Activated CD4-positive, alpha-beta T cell treated with anti-CD3 and anti-CD28 coated beads, Interleukin-2, amount 10 ng/mL, durations not matched to agents 7 days and 5 days (primary cell): ENCODE measurements at regions not wholly inside any gene's neighbourhood (a gene's known extent, or its start where the extent isn't known, plus 50 kb on each side); places are given as distances from the start of the nearest gene placed in this dataset.

ENCODE experiments used
- CTCF ChIA-PET: fragments of 350-600 bp; sonication (Branson Sonifier 250); formaldehyde crosslinking; loops from one replicate; lab custom pipeline; 2021; ENCODE audit warnings: antibody characterized with exemption; lab: Charles Lee
- POLR2A ChIA-PET: fragments of 350-600 bp; sonication (Branson Sonifier 250); formaldehyde crosslinking; loops from one replicate; lab custom pipeline; 2021; ENCODE audit warnings: antibody characterized with exemption; lab: Charles Lee
- DNase-seq: peaks from one replicate; pipeline ENCODE4 v3.0.0-alpha.2; 2020
- H3K27ac Mint-ChIP-seq: one replicate; pipeline ENCODE4 v1.8.0; 2021; ENCODE audit warnings: mild to moderate bottlenecking, moderate library complexity, mixed read lengths
- H3K27me3 Mint-ChIP-seq: one replicate; pipeline ENCODE4 v1.8.0; 2021; ENCODE audit warnings: mixed read lengths
- H3K36me3 Mint-ChIP-seq: one replicate; pipeline ENCODE4 v1.8.0; 2021; ENCODE audit warnings: low read depth, mixed read lengths
- H3K4me1 Mint-ChIP-seq: one replicate; pipeline ENCODE4 v1.8.0; 2021; ENCODE audit warnings: mixed read lengths
- H3K4me3 Mint-ChIP-seq: one replicate; pipeline ENCODE4 v1.8.0; 2021; ENCODE audit warnings: mild to moderate bottlenecking, moderate library complexity, mixed read lengths
- H3K9me3 Mint-ChIP-seq: one replicate; pipeline ENCODE4 v1.8.0; 2021; ENCODE audit warnings: mixed read lengths

DNA sequence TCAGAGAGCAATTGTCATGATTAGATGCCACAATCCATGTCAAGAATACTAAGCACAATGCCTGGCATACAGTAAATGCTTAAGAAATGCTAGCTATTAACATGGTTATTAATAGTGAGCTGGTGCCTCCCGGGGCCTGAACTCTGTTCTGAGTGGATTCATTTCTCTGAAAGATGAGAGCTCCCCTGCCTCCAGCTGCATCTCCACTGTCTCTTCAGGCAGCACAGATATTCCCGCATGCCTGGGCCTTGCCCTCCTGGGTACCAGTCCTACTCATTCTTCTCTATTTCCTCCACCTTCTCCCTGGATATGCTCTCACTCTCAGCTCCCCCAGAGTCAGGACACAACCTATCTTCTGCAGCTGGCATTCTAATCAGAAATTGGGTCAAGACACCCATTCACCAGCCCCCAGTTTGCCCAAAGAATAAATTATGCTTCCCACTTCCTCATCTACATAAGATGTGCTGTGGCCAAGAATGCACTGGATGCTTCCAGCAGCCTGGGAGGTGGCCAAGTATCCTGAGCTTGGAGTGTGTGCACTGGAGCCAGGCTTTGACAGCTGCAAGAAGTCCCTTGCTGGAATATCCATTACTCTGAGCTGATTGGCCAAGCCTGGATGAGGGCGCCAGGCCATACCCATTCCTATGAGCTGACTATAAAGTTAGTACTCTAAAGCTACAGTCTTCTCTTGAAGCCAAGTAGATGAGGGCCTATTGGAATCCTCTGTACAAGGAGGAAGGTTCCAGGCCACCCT, 669.0 kb downstream of the ACTL7B start:
- Mint-ChIP-seq H3K27me3 (no peaks in the 10 kb centered on the region), H3K27ac (no peak overlapping the region), H3K36me3 (no peaks in the 10 kb centered on the region), H3K4me1 (no peaks in the 10 kb centered on the region), H3K9me3 (no peaks in the 10 kb centered on the region), H3K4me3 (no peak overlapping the region)
- no peak for DNase-seq
- CTCF ChIA-PET: no interaction called here
- POLR2A ChIA-PET: no interaction called here

DNA sequence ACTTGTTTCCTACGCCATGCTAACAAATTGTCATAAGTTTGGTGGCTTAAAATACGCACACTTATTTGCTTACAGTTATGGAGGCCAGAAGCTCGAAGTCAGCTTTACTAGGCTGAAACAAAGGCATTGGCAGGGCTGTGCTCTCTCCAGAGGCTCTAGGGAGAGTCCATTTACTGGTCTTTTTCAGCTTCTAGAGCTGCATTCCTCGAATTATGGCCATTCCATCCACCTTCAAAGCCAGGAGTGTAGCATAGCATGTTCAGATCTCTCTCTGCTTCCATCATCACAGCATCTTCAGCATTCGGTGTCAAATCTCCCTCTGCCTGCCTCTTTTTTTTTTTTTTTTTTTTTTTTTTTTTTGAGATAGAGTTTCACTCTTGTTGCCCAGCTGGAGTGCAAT, 670.2 kb downstream of the ACTL7B start:
- Mint-ChIP-seq H3K4me1 (no peaks in the 10 kb centered on the region), H3K9me3 (no peaks in the 10 kb centered on the region), H3K36me3 (no peaks in the 10 kb centered on the region), H3K4me3 (no peak overlapping the region), H3K27ac (no peak overlapping the region), H3K27me3 (no peaks in the 10 kb centered on the region)
- CTCF ChIA-PET: no interaction called here
- no peak for DNase-seq
- POLR2A ChIA-PET: no interaction called here

DNA sequence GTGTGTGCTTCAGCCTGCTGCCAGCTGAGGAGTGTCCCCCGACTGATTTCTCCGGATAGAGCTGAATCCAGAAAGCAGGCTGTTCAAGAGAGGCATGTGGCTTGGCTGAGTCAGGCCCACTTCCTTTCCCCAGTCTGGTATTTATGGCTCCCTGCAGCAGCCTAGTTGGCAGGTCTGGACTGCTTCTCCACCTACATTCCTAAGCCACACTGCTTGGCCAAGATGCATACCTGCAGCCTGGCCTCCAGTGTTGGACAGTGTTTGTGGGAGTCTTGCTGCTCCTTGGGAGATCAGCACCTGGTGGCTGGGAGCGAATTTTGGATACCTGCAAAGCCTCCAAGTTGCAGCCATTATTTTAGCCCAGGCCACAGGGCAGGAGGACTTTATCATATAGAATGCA, 670.8 kb downstream of the ACTL7B start:
- Mint-ChIP-seq H3K9me3 (no peaks in the 10 kb centered on the region), H3K36me3 (no peaks in the 10 kb centered on the region), H3K4me1 (no peaks in the 10 kb centered on the region), H3K27ac (no peak overlapping the region), H3K4me3 (no peak overlapping the region), H3K27me3 (no peaks in the 10 kb centered on the region)
- no peak for DNase-seq
- CTCF ChIA-PET: no interaction called here
- POLR2A ChIA-PET: no interaction called here

DNA sequence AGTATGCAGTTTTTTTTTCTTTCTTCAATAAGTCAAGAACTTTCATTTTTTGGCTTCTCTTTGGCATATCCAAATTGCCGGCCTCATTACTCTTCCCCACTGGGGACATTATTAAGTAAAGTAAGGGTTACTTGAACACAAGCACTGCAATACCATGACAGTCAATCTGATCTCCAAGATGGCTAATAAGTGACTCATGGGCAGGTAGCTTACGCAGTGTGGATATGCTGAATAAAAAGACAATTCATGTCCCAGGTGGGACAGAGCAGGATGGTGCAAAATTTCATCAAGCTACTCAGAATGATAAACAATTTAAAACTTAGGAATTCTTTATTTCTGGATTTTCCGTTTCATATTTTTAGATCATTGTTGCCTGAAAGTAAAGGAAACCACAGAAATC, 671.8 kb downstream of the ACTL7B start:
- Mint-ChIP-seq H3K36me3 (no peaks in the 10 kb centered on the region), H3K9me3 (no peaks in the 10 kb centered on the region), H3K4me3 (no peak overlapping the region), H3K27me3 (no peaks in the 10 kb centered on the region), H3K27ac (no peak overlapping the region), H3K4me1 (no peaks in the 10 kb centered on the region)
- POLR2A ChIA-PET: no interaction called here
- CTCF ChIA-PET: no interaction called here
- no peak for DNase-seq

DNA sequence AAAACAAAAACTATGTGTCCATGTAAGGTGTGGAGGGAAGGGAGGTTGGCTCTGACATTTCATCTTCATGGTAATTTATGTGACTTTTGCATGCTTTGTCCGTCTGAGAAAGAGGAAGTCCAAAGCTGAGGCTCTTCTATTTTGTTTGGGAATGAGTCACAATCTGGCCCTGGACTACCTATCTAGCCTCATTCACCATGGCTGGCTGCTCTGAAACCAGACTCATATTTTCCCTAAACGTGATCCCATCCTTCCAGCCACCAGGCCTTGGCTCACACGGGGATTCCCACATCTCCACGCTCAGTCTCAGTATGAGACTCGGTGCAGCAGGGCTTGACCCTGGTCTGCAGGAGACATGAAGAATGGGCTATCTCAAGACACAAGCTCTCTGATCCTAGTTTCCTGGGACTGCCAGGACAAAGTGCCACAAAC, 672.8 kb downstream of the ACTL7B start:
- CTCF ChIA-PET: no interaction called here
- POLR2A ChIA-PET: no interaction called here
- Mint-ChIP-seq H3K4me3 (no peak overlapping the region), H3K36me3 (no peaks in the 10 kb centered on the region), H3K9me3 (no peaks in the 10 kb centered on the region), H3K27ac (no peak overlapping the region), H3K4me1 (no peaks in the 10 kb centered on the region), H3K27me3 (no peaks in the 10 kb centered on the region)
- DNase-seq: no peak

DNA sequence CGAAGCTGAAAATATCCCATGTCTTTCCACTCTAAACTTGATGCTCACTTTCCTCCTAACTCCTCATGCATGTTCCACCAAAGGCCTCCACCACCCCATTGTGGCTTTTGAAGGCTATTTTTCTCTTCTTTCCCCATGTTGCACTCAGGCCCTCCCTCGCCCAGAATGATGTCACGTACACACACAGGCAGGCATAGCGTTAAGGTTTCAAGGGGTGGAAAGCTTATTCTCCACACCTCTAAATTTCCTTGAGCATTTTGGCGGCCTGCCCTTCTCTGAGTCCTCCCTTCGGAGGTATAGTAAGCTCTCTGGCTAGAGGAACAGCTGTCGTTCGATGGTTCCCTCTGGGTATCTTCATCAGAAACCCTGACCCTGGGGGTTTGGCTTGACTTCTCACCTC, 673.5 kb downstream of the ACTL7B start:
- ChIA-PET CTCF (no interaction called here), POLR2A (no interaction called here)
- Mint-ChIP-seq H3K27me3 (no peaks in the 10 kb centered on the region), H3K36me3 (no peaks in the 10 kb centered on the region), H3K4me3 (no peak overlapping the region), H3K9me3 (no peaks in the 10 kb centered on the region), H3K4me1 (no peaks in the 10 kb centered on the region), H3K27ac (no peak overlapping the region)
- no peak for DNase-seq

DNA sequence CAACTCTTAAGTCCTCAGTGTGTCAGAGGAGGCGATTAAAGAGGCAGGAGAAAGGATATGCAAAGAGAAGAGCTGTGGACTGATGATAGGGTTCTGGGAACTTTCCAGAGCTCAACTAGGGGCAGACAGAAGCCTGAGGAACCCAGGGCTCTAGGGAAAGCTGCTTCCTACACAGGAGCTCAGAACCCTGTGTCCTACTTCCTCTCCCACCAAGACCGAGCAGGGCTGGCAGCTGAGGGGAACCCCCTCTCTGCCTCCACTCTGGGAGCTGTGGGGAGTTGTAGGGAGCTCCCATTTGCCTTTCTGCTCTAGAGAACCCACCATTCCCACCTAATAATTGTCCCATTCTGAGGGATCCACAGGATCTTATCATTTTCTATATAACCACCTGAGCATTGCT, 674.3 kb downstream of the ACTL7B start:
- Mint-ChIP-seq H3K4me1 (no peaks in the 10 kb centered on the region), H3K36me3 (no peaks in the 10 kb centered on the region), H3K4me3 (no peak overlapping the region), H3K9me3 (no peaks in the 10 kb centered on the region), H3K27me3 (no peaks in the 10 kb centered on the region), H3K27ac (no peak overlapping the region)
- CTCF ChIA-PET: no interaction called here
- no peak for DNase-seq
- POLR2A ChIA-PET: no interaction called here

DNA sequence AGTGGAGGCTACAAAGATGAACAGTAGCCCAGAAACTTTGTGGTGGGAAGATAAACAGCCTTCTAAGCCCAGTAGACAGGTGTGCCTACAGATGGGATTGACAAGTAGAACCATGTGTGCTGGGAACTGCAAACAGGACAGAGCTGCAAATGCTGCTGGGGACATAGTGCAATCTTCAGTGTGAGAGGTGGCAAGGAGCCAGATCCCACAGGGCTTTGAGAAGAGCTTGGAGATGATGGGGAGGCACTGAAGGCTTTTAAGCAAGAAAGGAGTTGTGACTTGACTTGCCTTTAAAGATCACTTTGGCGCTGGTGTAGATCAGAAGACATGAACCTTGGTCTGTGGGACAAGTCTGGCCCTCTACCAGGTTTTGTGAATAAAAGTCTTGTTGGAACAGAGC, 675.2 kb downstream of the ACTL7B start:
- Mint-ChIP-seq H3K27ac (no peak overlapping the region), H3K4me1 (no peaks in the 10 kb centered on the region), H3K27me3 (no peaks in the 10 kb centered on the region), H3K9me3 (no peaks in the 10 kb centered on the region), H3K36me3 (no peaks in the 10 kb centered on the region), H3K4me3 (no peak overlapping the region)
- ChIA-PET CTCF (no interaction called here), POLR2A (no interaction called here)
- no peak for DNase-seq

DNA sequence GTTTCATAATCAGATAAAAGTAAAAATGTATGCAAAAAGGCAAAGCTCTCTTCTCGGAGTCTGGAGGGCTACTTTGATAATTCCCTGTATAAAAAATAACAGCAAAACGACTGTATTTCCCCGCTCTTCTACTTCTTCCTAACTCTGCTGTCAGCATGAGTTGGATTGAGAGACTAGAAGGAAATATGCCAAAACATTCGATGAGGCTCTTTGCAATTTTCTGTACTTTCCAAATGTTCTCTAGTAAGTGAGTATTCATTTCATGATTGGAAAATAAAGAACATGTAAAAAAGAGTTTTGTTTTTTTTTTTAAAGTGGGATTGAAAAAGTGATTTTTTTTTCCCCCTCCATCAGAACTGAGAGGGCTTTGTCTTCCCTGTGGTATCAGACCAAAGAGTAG, 677.5 kb downstream of the ACTL7B start:
- H3K27me3 Mint-ChIP-seq: no peaks in the 10 kb centered on the region
- no peaks in the 10 kb centered on the region for H3K36me3 Mint-ChIP-seq
- no peak for DNase-seq
- ChIA-PET CTCF (no interaction called here), POLR2A (no interaction called here)
- peaks cover 4% of the 10 kb centered on the region for H3K9me3 Mint-ChIP-seq
- no peaks in the 10 kb centered on the region for H3K4me1 Mint-ChIP-seq
- H3K4me3 Mint-ChIP-seq: no peak overlapping the region
- no peak overlapping the region for H3K27ac Mint-ChIP-seq

DNA sequence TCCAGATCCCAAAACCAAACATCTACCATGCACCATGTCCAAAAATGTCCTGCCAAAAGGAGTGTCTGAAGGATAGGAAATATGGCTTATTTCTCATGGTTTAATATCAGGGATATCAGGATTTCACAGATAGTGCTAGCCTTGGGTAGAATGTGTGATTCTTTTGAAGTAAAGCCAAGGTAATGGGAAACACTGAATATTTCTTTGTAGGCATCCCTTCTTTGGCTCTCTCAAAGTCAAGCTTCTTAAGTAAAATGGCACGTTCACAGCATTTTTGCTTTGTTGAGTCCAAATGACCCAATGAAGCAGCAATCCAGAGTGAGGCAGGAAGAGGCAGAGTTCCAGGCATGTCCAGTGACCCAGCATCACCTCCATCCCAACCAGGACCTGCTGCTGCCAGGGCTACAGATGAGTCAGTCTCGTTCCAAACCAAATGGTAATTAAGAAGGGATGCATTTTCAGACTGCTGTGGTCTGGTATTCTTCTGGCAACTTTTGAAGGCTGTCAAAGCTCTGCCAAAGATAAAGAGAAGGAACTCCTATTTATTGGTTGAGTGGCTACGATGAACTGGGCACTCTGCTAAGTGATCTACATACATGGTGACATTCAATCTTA, 678.8 kb upstream of the KLF4 start:
- DNase-seq: no peak
- no peak overlapping the region for H3K27ac Mint-ChIP-seq
- no peaks in the 10 kb centered on the region for H3K27me3 Mint-ChIP-seq
- ChIA-PET CTCF (no interaction called here), POLR2A (no interaction called here)
- peaks cover 3% of the 10 kb centered on the region for H3K9me3 Mint-ChIP-seq
- no peaks in the 10 kb centered on the region for H3K36me3 Mint-ChIP-seq
- no peak overlapping the region for H3K4me3 Mint-ChIP-seq
- no peaks in the 10 kb centered on the region for H3K4me1 Mint-ChIP-seq

DNA sequence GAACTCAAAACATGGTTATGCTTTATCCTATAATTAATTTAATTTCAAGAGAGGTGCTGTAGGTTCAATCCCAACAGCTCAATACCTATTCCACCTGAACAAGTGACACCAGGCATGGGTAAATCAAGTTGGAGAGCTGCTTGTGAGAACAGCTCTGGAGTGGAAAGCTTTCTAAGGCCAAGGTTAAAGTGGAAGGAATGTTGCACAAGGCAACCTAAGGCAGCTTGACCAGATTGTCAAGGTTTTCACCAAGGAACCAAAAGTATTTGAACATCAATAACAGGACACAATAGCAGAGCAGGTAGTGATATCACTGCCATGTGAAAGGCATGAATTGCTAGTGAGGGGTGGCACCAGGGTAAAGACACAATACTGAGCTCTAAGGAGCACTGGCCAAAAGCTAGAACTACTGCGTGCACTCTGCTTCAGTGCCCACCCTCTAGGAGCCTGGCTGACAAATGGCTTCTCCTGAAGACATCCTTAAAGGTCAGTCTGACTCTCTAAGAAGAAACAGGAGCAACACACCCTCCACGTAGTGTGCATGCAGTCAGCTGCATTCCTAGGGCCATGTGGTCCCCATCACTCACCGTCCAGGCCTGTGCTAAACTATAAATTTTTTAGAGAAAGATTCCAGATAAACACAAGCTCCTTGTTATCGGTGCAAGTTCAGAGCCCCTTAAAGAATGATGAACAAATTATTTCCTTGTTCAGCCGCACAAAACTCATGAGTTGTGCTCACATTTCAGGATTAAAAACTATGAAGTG, 677.7 kb upstream of the KLF4 start:
- Mint-ChIP-seq H3K4me3 (no peak overlapping the region), H3K27ac (no peak overlapping the region), H3K27me3 (no peaks in the 10 kb centered on the region), H3K36me3 (no peaks in the 10 kb centered on the region), H3K4me1 (no peaks in the 10 kb centered on the region), H3K9me3 (peaks cover 2% of the 10 kb centered on the region)
- DNase-seq: no peak
- ChIA-PET CTCF (no interaction called here), POLR2A (no interaction called here)

DNA sequence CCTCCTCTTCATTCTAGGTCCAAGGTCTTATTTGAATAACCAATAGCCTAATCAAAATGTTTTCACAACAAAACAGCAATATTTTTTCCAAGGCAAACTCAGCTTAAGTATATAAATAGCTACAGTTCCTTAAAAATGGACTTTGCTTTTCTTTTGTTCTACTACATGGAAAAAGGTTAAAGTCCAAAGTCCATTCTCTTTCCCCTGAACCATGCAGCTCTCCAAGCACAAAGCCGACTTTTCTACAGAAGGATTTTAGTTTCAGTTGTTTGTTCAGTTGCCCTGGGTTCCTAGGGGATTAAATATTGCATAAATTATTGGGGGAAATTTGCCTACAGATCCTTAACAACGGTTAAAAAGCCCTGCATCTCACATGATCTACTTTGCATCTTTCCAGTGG, 677.0 kb upstream of the KLF4 start:
- Mint-ChIP-seq H3K9me3 (peaks cover 3% of the 10 kb centered on the region), H3K36me3 (no peaks in the 10 kb centered on the region), H3K27ac (no peak overlapping the region), H3K4me3 (no peak overlapping the region), H3K27me3 (no peaks in the 10 kb centered on the region), H3K4me1 (no peaks in the 10 kb centered on the region)
- no peak for DNase-seq
- CTCF ChIA-PET: no interaction called here
- POLR2A ChIA-PET: no interaction called here

DNA sequence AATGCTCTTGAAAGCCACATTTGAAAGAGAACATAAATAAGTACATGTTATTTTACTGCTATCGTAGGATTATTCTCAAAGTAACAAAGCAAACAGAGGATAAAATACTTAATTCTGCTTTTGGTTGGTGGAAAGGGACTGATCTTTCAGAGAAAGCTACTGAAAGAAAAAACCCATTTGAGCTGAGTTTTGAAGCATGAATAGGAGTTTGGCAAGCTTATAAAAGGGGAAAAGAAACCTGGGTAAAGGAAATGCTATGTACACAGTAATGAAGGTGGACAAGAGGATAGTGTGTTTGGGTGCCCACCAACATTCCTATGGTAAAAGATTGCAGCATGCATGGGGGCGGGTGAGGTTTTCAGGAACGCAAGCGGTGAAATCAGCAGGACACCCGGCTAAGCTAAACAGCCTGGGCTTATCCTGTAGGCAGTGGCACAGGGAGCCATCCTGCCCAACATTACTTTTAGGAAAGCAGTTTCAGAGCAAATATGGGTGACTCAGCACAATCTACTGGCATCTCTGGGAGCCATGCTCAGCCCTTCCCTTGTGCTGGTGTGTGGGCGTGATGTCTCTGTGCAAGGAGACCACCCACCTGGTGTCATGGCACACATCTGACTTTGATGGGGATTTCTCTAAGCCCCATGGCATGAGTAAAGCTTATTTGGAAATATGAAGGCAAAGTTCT, 673.9 kb upstream of the KLF4 start:
- POLR2A ChIA-PET: no interaction called here
- H3K36me3 Mint-ChIP-seq: no peaks in the 10 kb centered on the region
- H3K27ac Mint-ChIP-seq: no peak overlapping the region
- H3K9me3 Mint-ChIP-seq: peaks cover 5% of the 10 kb centered on the region
- no peak overlapping the region for H3K4me3 Mint-ChIP-seq
- H3K4me1 Mint-ChIP-seq: no peaks in the 10 kb centered on the region
- no peaks in the 10 kb centered on the region for H3K27me3 Mint-ChIP-seq
- CTCF ChIA-PET: no interaction called here
- no peak for DNase-seq
